Adipocyte (in vitro differentiated cells): ENCODE measurements at regions not wholly inside any gene's neighbourhood (a gene's known extent, or its start where the extent isn't known, plus 50 kb on each side); places are given as distances from the start of the nearest gene placed in this dataset.
A peak's percentile ranks its signal among the peaks of the same experiment; 100 is the strongest.

ENCODE experiments used
- DNase-seq: peaks from one replicate; pipeline ENCODE4 v3.0.0-alpha.2; 2015; ENCODE audit warnings: low read depth
- H3K27me3 ChIP-seq: replicated peaks from 2 replicates; pipeline ENCODE4 v1.7.0; 2013; ENCODE audit warnings: mild to moderate bottlenecking, low read length, moderate library complexity; ENCODE audit not compliant: control insufficient read depth, insufficient read depth
- H3K36me3 ChIP-seq: 2 replicates; pipeline ENCODE4 v1.7.0; 2013; ENCODE audit warnings: low read length, mild to moderate bottlenecking, moderate library complexity; ENCODE audit not compliant: control insufficient read depth, insufficient read depth, severe bottlenecking
- H3K4me1 ChIP-seq: 2 replicates; pipeline ENCODE4 v1.7.0; 2013; ENCODE audit warnings: mild to moderate bottlenecking, low read length, moderate library complexity; ENCODE audit not compliant: control insufficient read depth, insufficient read depth
- H3K4me3 ChIP-seq: 2 replicates; pipeline ENCODE4 v1.7.0; 2013; ENCODE audit warnings: mild to moderate bottlenecking, low read length, moderate library complexity
- H3K9ac ChIP-seq: 2 replicates; pipeline ENCODE4 v1.7.0; 2013; ENCODE audit warnings: mild to moderate bottlenecking, low read length, moderate library complexity
- H3K9me3 ChIP-seq: 2 replicates; pipeline ENCODE4 v1.7.0; 2013; ENCODE audit warnings: mild to moderate bottlenecking, low read length, moderate library complexity; ENCODE audit not compliant: control insufficient read depth

GRCh38 chr4:176843710-176844109, 51.0 kb upstream of the VEGFC start:
- peaks cover 8% of the 10 kb centered on the region for H3K9me3 ChIP-seq
- H3K36me3 ChIP-seq, result no peaks in the 10 kb centered on the region
- H3K9ac ChIP-seq, result no peak overlapping the region
- peaks cover 22% of the 10 kb centered on the region for H3K4me1 ChIP-seq
- no peaks in the 10 kb centered on the region for H3K27me3 ChIP-seq
- no peak for DNase-seq
- H3K4me3 ChIP-seq, result no peak overlapping the region

DNA sequence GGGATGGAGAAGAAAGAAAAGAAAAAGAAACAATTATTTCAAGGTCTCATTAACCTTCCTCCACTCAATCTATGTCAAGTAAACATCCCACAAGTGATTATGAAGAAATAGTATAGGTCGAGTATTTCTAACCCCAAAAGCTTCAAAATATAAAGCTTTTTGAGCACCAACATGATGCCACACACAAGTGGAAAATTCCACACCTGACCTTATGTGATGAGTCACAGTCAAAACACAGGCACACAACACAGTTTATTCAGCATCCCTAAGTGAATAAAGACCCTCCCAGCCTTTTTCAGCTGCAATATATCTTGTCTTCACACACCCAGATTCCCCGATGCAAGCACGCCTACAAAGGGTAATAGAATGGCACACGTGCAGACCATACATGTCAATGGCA, 51.7 kb upstream of the VEGFC start:
- peaks cover 15% of the 10 kb centered on the region for H3K4me1 ChIP-seq

GRCh38 chr4:176845636-176846035, 52.9 kb upstream of the VEGFC start:
- H3K9me3 ChIP-seq, result peaks cover 8% of the 10 kb centered on the region
- no peaks in the 10 kb centered on the region for H3K36me3 ChIP-seq
- no peak for DNase-seq
- H3K4me1 ChIP-seq, result peaks cover 12% of the 10 kb centered on the region
- peak overlapping the region; percentile 27 for H3K4me3 ChIP-seq
- H3K9ac ChIP-seq, result no peak overlapping the region
- H3K27me3 ChIP-seq, result no peaks in the 10 kb centered on the region

More for the DNA sequence above, 51.7 kb upstream of the VEGFC start:
- Histone ChIP-seq H3K9ac (no peak overlapping the region), H3K36me3 (no peaks in the 10 kb centered on the region), H3K4me3 (no peak overlapping the region), H3K27me3 (no peaks in the 10 kb centered on the region), H3K9me3 (peaks cover 8% of the 10 kb centered on the region)
- no peak for DNase-seq

GRCh38 chr4:176849076-176849475, 56.4 kb upstream of the VEGFC start:
- Histone ChIP-seq H3K4me3 (no peak overlapping the region), H3K9ac (no peak overlapping the region), H3K36me3 (no peaks in the 10 kb centered on the region), H3K9me3 (peaks cover 15% of the 10 kb centered on the region), H3K27me3 (no peaks in the 10 kb centered on the region), H3K4me1 (peaks cover 7% of the 10 kb centered on the region)
- peak; percentile 24 for DNase-seq

DNA sequence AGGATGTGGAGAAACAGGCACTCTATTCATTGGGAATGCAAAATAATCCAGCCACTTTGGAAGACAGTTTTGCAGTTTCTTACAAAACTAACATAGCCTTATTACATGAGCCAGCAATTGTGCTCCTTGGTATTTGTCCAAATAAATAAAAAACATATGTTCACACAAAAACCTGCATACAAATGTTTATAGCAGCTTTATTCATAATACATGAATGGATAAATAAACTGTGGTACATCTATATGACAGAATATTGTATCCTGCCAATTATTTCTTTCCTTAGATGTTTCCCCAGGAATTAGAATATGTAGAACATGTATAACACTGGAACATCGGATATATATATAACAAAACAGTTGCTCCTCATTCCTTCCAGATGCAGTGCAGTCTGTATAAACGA, 57.7 kb upstream of the VEGFC start:
- Histone ChIP-seq H3K27me3 (no peaks in the 10 kb centered on the region), H3K4me1 (peaks cover 5% of the 10 kb centered on the region), H3K9me3 (peaks cover 11% of the 10 kb centered on the region), H3K4me3 (no peak overlapping the region), H3K9ac (no peak overlapping the region), H3K36me3 (no peaks in the 10 kb centered on the region)
- no peak for DNase-seq

DNA sequence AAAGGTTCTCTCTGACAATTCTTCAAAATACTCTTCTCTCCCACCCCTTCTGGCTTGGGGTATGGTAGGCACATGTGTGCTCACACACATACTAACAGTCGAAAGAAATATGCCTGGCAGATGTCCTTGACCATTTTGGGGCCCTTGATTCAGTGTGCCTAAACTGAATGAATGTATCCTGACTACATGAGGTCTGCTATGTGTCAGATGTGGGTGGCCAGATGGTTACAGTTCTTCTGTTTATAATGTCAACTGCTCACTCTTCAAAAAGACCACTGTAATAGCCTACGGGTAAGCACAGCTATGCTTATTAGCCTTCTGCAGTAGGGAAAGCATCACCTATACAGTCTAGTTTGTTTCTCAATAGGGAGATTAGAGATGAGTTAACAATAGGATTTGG, 63.7 kb upstream of the VEGFC start:
- H3K4me1 ChIP-seq, result no peaks in the 10 kb centered on the region

DNA sequence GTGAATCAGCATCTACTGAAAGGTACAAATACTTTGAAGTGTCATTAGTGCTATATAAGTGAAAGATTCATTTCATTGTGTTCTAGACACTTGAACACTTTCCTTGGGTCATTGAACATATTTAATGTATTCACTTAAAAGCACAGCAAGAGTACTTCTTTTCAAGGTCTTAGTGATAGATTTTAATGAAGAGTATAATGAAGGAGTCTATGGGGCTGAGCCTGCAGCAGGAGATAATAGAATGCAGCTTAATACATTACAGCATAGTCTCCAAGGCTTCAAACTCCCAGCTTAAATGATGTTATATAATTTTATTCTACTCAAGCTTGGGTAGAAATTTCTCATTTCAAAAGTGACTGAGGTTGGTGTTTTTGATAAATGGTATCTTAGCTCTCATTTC, 66.1 kb upstream of the VEGFC start:
- no peak for DNase-seq
- no peak overlapping the region for H3K9ac ChIP-seq
- no peaks in the 10 kb centered on the region for H3K4me1 ChIP-seq
- H3K9me3 ChIP-seq, result peaks cover 4% of the 10 kb centered on the region
- no peaks in the 10 kb centered on the region for H3K27me3 ChIP-seq
- H3K4me3 ChIP-seq, result no peak overlapping the region
- no peaks in the 10 kb centered on the region for H3K36me3 ChIP-seq

More for the DNA sequence above, 63.7 kb upstream of the VEGFC start:
- Histone ChIP-seq H3K9me3 (peaks cover 7% of the 10 kb centered on the region), H3K27me3 (no peaks in the 10 kb centered on the region), H3K4me3 (no peak overlapping the region), H3K9ac (no peak overlapping the region), H3K36me3 (no peaks in the 10 kb centered on the region)
- no peak for DNase-seq

DNA sequence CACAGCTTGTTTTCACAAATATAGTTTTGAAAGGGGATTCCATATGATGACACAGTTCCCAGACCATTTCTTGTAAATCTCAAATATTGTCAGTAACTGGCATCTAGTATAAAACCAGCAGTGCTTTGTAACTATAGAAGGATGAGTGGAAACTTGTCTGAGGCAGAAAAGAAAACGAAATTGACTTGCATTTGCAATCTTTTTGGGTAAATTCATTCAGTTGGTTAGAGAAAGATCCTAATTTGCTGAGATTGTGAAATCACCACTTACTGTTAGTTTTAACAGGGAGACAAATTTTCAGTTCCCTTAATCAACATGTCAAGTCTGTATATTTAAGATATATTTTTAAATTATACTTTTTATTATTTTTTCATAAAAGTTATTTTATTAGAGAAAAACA, 71.5 kb upstream of the VEGFC start:
- no peaks in the 10 kb centered on the region for H3K36me3 ChIP-seq
- H3K4me1 ChIP-seq, result no peaks in the 10 kb centered on the region
- H3K9me3 ChIP-seq, result peaks cover 4% of the 10 kb centered on the region
- H3K4me3 ChIP-seq, result no peak overlapping the region
- peak; percentile 12 for DNase-seq
- no peaks in the 10 kb centered on the region for H3K27me3 ChIP-seq
- no peak overlapping the region for H3K9ac ChIP-seq

- H3K36me3 ChIP-seq, result no peaks in the 10 kb centered on the region
- H3K27me3 ChIP-seq, result no peaks in the 10 kb centered on the region
- H3K4me1 ChIP-seq, result no peaks in the 10 kb centered on the region
- DNase-seq, result no peak
- H3K9ac ChIP-seq, result no peak overlapping the region
- no peak overlapping the region for H3K4me3 ChIP-seq
- no peaks in the 10 kb centered on the region for H3K9me3 ChIP-seq
Measured at GRCh38 chr4:176868676-176869075, 76.0 kb upstream of the VEGFC start.

GRCh38 chr4:176872461-176872860, 79.7 kb upstream of the VEGFC start:
- H3K9me3 ChIP-seq, result no peaks in the 10 kb centered on the region
- H3K27me3 ChIP-seq, result no peaks in the 10 kb centered on the region
- peaks cover 11% of the 10 kb centered on the region for H3K4me1 ChIP-seq
- H3K4me3 ChIP-seq, result no peak overlapping the region
- H3K36me3 ChIP-seq, result no peaks in the 10 kb centered on the region
- H3K9ac ChIP-seq, result no peak overlapping the region
- no peak for DNase-seq

DNA sequence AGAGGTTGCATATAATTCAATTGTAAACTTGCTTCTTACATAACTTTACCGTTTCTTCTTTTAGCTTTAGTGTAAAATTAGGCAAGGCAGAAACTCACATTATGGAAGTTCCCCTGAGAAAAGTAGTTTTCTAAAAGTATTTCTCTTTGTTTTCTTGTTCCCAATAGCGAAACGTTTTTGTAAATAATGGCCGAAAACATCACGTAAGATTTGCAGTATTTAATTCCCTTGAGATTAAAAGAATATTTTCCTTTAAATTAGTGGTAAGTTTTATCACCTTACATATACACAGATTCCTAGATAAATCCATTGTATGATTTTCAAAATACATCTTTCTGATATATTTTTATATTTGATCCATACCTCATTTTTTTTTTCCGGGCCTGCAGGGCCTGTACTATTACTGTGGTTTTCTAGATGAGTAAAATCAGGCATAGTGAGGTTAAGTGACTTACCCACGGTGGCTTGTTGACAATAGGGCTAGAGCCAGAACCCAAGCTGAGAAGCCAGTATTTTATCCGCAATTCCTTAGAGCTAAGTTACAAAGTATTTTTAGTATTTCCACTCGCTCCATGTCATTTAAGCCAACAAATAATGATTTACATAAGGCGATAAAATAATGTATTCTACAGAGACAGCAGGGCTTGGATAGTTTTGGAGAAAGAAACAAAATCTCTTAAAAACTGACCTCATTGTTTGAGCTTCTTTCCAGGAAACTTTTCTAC, 82.2 kb upstream of the VEGFC start:
- DNase-seq, result no peak
- Histone ChIP-seq H3K9ac (no peak overlapping the region), H3K4me3 (peak overlapping the region; percentile 35), H3K27me3 (no peaks in the 10 kb centered on the region), H3K4me1 (peaks cover 13% of the 10 kb centered on the region), H3K9me3 (no peaks in the 10 kb centered on the region), H3K36me3 (no peaks in the 10 kb centered on the region)

- no peak for DNase-seq
- H3K9ac ChIP-seq, result no peak overlapping the region
Measured at GRCh38 chr4:176875446-176875930, 82.8 kb upstream of the VEGFC start.

More at GRCh38 chr4:176875446-176875930, 82.8 kb upstream of the VEGFC start:
- H3K4me3 ChIP-seq, result no peak overlapping the region
- H3K36me3 ChIP-seq, result no peaks in the 10 kb centered on the region
- no peaks in the 10 kb centered on the region for H3K9me3 ChIP-seq
- H3K27me3 ChIP-seq, result no peaks in the 10 kb centered on the region
- H3K4me1 ChIP-seq, result peaks cover 13% of the 10 kb centered on the region
